ENCODE measurements at regions not wholly inside any gene's neighbourhood (a gene's known extent, or its start where the extent isn't known, plus 50 kb on each side); places are given as distances from the start of the nearest gene placed in this dataset.
"Not testable (repeated sequence)": the region's sequence is repeated elsewhere in the genome, so short reads cannot be mapped to it uniquely, and the experiment has no call there.

GRCh38 chrX:1700757-1701156 lies 85.9 kb downstream of the ASMT start:
- H3K9me3 ChIP-seq = peaks cover 0 to 12% (median 5%) of the 10 kb centered on the region in 11 donors
- 80 to 82% methylated on average over 11 of the region's 11 CpGs for WGBS, 2 donors
- no peaks in the 10 kb centered on the region for H3K4me1 ChIP-seq
- TF ChIP-seq CTCF (IDR thresholded peaks at IDR 0.05) = no peak
- DNase-seq (no peak), ATAC-seq (no peak)
- H3K27ac ChIP-seq = no peak overlapping the region
- H3K27me3 ChIP-seq = no peaks in the 10 kb centered on the region
- H3K36me3 ChIP-seq = no peaks in the 10 kb centered on the region
- intact Hi-C loops (cut with DNase I) = no loop called here
- no peak overlapping the region for H3K4me3 ChIP-seq

- H3K4me1 ChIP-seq; H3K36me3 ChIP-seq; H3K9me3 ChIP-seq; ATAC-seq; H3K4me3 ChIP-seq; H3K27me3 ChIP-seq; H3K27ac ChIP-seq; intact Hi-C loops (cut with DNase I); DNase-seq: not testable (repeated sequence)
- 83 to 85% methylated on average over 10 of the region's 15 CpGs for WGBS, 2 donors
Measured at GRCh38 chrX:1701396-1701901, 86.6 kb downstream of the ASMT start.

- H3K9me3 ChIP-seq; intact Hi-C loops (cut with DNase I); H3K4me1 ChIP-seq; DNase-seq; H3K27me3 ChIP-seq; H3K4me3 ChIP-seq; H3K27ac ChIP-seq; H3K36me3 ChIP-seq; ATAC-seq: not testable (repeated sequence)
- 73% methylated on average over 5 of the region's 12 CpGs; no CpG with 5 or more reads in 1 of the 2 donors for WGBS, 2 donors
Measured at GRCh38 chrX:1702142-1702541, 87.3 kb downstream of the ASMT start.

- 89 to 90% methylated on average over 14 of the region's 14 CpGs for WGBS, 2 donors
- DNase-seq; H3K4me3 ChIP-seq; H3K4me1 ChIP-seq; H3K27me3 ChIP-seq; H3K27ac ChIP-seq; intact Hi-C loops (cut with DNase I); ATAC-seq; H3K9me3 ChIP-seq; H3K36me3 ChIP-seq: not testable (repeated sequence)
Measured at GRCh38 chrX:1702557-1702956, 87.7 kb downstream of the ASMT start.

GRCh38 chrX:1709277-1709676 lies 94.4 kb downstream of the ASMT start:
- 98 to 99% methylated on average over 18 to 22 of the region's 25 CpGs for WGBS, 2 donors
- ATAC-seq; H3K27me3 ChIP-seq; H3K27ac ChIP-seq; H3K9me3 ChIP-seq; H3K4me1 ChIP-seq; H3K36me3 ChIP-seq; DNase-seq; H3K4me3 ChIP-seq; intact Hi-C loops (cut with DNase I): not testable (repeated sequence)

- DNase-seq = no peak
- Histone ChIP-seq H3K9me3 (peaks cover 0 to 9% (median 0%) of the 10 kb centered on the region in 11 donors), H3K27ac (no peak overlapping the region), H3K36me3 (no peaks in the 10 kb centered on the region), H3K4me3 (no peak overlapping the region), H3K27me3 (peaks cover 0 to 3% (median 0%) of the 10 kb centered on the region in 7 donors), H3K4me1 (no peaks in the 10 kb centered on the region)
- 61 to 83% methylated on average over 2 of the region's 2 CpGs for WGBS, 2 donors
- TF ChIP-seq CTCF (IDR thresholded peaks at IDR 0.05) = no peak
- no peak for ATAC-seq
- intact Hi-C loops (cut with DNase I) = no loop called here
Measured at GRCh38 chrX:1713296-1713695, 98.4 kb downstream of the ASMT start.
